GM12865 (cell line): ENCODE measurements at regions not wholly inside any gene's neighbourhood (a gene's known extent, or its start where the extent isn't known, plus 50 kb on each side); places are given as distances from the start of the nearest gene placed in this dataset.

ENCODE experiments used
- DNase-seq: peaks from one replicate; pipeline ENCODE4 v3.0.0; 2010; ENCODE audit warnings: low read depth
- H3K4me3 ChIP-seq: 2 replicates; pipeline ENCODE4 v1.5.1; 2011; ENCODE audit warnings: mild to moderate bottlenecking, low read depth, low read length, control low read depth
- TF ChIP-seq, protein P1 (sequence below): IDR thresholded peaks from 2 replicates; pipeline ENCODE4 v1.5.1; 2011; ENCODE audit warnings: low read length, control low read depth, low read depth, inconsistent platforms; ENCODE audit not compliant: insufficient read depth; ENCODE audit errors: missing control alignments

DNA sequence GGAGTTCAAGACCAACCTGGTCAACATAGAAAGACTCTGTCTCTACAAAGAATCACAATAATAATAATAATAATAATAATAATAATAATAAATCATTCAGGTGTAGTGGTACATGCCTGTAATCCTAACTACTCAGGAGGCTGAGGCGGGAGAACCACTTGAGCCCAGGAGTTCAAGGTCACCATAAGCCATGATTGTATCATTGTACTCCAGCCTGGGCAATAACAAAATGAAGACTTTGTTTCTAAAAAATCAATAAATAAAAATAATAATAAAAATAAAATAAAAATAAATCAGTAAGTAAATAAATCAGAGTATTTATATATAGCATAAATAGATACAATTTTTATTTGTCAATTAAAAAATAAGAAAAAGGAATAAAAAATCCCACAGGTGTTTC, 1636.4 kb downstream of the SLITRK1 start:
- no peak overlapping the region for H3K4me3 ChIP-seq
- TF ChIP-seq, protein P1, sequence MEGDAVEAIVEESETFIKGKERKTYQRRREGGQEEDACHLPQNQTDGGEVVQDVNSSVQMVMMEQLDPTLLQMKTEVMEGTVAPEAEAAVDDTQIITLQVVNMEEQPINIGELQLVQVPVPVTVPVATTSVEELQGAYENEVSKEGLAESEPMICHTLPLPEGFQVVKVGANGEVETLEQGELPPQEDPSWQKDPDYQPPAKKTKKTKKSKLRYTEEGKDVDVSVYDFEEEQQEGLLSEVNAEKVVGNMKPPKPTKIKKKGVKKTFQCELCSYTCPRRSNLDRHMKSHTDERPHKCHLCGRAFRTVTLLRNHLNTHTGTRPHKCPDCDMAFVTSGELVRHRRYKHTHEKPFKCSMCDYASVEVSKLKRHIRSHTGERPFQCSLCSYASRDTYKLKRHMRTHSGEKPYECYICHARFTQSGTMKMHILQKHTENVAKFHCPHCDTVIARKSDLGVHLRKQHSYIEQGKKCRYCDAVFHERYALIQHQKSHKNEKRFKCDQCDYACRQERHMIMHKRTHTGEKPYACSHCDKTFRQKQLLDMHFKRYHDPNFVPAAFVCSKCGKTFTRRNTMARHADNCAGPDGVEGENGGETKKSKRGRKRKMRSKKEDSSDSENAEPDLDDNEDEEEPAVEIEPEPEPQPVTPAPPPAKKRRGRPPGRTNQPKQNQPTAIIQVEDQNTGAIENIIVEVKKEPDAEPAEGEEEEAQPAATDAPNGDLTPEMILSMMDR, result no peak
- no peak for DNase-seq

DNA sequence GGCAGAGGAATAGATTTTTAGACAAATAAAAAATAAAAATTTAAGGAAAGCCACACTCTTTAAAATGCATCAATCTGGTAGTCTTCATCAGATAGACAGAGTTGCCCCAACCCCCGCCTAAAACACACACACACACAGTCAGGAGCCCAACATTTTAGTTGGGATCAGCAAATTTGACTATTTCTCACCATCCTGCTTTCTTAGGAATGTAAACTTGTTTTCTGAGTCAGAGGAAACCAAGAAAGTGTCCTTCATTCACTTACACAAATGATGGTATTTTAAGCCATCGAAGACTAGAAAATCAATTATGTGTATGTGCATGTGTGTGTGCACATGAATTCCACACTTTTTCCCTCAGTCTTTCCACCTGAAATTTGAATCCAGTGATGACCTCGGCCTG, 1657.5 kb downstream of the SLITRK1 start:
- TF ChIP-seq, protein P1, result no peak

DNA sequence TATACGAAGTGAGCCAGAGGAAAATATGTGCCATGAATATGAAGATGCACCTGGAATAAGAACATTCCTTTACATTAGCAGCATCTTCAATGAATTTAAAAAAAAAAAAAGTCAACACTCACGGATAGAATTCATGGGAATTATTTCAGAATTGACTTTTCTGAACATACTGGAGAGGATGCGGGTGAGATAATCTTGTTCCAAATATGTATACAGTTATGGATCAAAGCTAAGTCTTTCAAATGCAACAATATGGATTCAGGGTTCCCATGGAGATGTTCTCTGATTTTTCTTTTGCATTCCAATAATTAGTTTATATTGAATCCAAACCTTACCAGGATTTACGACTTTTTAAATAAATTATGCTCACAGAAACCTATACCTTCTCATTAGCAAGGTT, 1660.7 kb downstream of the SLITRK1 start:
- DNase-seq, result no peak
- no peak overlapping the region for H3K4me3 ChIP-seq
- TF ChIP-seq, protein P1, result no peak

More for the DNA sequence above, 1657.5 kb downstream of the SLITRK1 start:
- H3K4me3 ChIP-seq, result no peak overlapping the region
- DNase-seq, result no peak

DNA sequence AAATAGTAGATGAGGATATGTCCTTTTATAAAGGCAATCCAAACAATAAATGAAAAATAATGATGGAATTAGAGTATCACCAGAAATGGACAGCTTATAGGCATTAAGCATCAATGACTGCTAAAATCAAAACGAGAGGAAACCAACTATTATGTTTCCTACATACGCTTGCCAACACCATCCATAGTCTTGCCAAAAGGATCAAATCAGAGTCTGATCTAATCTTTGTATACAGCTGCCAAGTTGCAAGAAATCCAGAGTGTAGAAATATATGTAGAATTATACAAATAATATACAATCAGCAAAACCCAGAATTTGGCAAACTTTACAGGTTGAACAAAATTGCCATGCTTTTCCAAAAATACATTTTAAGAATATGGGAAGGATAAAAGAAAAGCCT, 1661.6 kb downstream of the SLITRK1 start:
- TF ChIP-seq, protein P1, result no peak
- no peak overlapping the region for H3K4me3 ChIP-seq
- no peak for DNase-seq

DNA sequence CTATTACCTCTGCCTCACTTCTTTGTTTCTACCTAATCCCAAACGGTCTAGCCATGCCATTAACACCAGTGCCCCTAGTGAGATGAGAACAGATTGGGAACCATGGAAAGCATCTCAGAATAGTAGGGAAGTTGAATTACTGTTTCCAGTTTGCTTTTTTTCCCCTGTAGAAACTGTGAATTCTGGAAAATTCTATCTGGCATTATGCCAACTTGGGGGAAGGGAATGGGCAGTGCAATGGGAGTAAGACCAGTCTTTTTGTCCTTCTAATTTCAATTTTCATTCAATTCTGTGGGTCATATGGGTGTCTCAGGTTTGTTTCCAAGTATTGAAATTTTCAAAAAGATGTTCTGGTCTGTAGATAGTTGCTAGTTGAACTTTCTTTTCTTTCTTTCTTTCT, 1666.1 kb downstream of the SLITRK1 start:
- TF ChIP-seq, protein P1, result no peak
- no peak overlapping the region for H3K4me3 ChIP-seq
- DNase-seq, result no peak

DNA sequence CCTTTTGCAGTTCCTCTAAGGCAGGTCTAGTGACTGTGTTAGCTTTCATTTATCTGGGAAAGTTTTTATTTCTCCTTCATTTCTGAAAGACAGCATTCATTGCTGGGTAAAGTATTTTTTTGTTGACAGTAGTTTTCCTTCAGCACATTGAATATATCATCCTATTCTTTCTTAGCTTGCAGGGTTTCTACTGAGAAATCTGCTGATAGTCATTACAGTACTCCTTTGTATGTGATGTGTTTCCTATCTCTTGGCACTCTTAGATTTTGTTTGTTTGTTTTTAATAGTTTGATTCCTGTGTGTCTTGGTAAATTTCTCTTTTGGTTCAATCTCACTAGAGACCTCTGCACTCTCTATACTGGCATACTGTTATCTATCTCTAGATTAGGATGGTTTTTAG, 1667.9 kb downstream of the SLITRK1 start:
- no peak overlapping the region for H3K4me3 ChIP-seq
- TF ChIP-seq, protein P1, result no peak
- no peak for DNase-seq

DNA sequence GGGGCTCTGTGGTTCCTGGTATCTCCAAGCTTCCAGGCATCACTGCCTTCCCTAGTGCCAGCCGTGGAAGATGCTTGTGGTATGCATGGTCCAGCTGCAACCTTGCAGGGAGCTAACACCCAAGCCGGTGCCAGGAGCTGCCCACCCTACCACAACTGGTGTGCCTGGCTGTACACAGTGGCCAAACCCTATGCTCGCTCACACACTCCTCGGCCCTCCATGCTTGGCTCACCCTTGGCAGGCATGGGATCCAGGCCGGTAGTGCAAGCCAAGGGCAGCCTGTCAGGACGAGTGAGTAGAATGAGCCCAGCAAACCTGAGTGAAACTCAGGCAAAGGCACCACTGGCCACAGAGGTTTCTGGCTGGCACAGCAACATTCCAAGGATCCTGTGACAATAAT, 1676.0 kb downstream of the SLITRK1 start:
- no peak for DNase-seq
- TF ChIP-seq, protein P1, result no peak
- H3K4me3 ChIP-seq, result no peak overlapping the region
